SK-N-MC (cell line): ENCODE measurements at regions not wholly inside any gene's neighbourhood (a gene's known extent, or its start where the extent isn't known, plus 50 kb on each side); places are given as distances from the start of the nearest gene placed in this dataset.

Source experiments
- DNase-seq: peaks from one replicate; pipeline ENCODE4 v3.0.0-alpha.2; 2011; ENCODE audit warnings: low read depth, low spot score
- H3K27ac ChIP-seq: fragments of 200-600 bp; sonication (generic); 2 replicates; pipeline ENCODE4 v1.5.1; 2016; ENCODE audit warnings: mixed run types
- H3K36me3 ChIP-seq: fragments of 200-600 bp; sonication (generic); 2 replicates; pipeline ENCODE4 v1.6.1; 2017; ENCODE audit warnings: antibody characterized with exemption, low read length, mixed read lengths; ENCODE audit not compliant: insufficient read depth
- H3K4me3 ChIP-seq: fragments of 200-600 bp; sonication (generic); 2 replicates; pipeline ENCODE4 v1.5.1; 2016
- H3K9ac ChIP-seq: fragments of 200-600 bp; sonication (generic); 2 replicates; pipeline ENCODE4 v1.8.0; 2017; ENCODE audit warnings: mixed run types, mixed read lengths; ENCODE audit not compliant: insufficient read length
- H3K9me3 ChIP-seq: fragments of 200-600 bp; sonication (generic); 2 replicates; pipeline ENCODE4 v1.6.1; 2017; ENCODE audit warnings: low read depth, mild to moderate bottlenecking, antibody characterized with exemption, low read length, moderate library complexity, mixed read lengths
- EZH2 ChIP-seq: fragments of 200-600 bp; sonication (generic); IDR thresholded peaks from one replicate; pipeline ENCODE4 v1.6.1; 2017; ENCODE audit warnings: antibody characterized with exemption
- FOXP2 ChIP-seq: optimal IDR thresholded peaks from 2 replicates; pipeline ENCODE3; 2011; ENCODE audit warnings: mild to moderate bottlenecking, moderate library complexity; ENCODE audit not compliant: insufficient read depth; ENCODE audit errors: extremely low read length, control extremely low read depth
- POLR2AphosphoS5 ChIP-seq: IDR thresholded peaks from 2 replicates; pipeline ENCODE4 v1.6.1; 2012; ENCODE audit warnings: mild to moderate bottlenecking, low read depth, low read length, borderline replicate concordance

DNA sequence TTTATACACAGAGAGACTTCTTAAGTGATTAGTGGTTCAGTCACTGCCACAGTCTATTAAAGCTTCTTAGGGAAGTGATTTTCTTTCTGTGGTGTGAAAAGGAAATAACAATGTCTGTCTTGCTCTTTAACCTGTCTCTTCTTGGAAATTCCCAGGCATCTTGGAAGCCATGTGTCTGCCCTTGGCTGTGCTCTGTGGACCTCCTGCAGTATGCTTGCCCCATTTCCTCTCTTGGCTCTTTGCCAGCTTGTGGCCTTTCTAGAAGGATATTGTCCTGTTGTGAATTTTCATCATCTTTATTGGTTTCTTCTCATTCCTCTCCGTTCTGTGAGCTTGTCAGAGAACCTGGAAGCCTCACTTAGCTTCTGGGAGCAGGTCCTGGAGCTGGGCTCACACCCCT, 338.4 kb upstream of the C2CD4B start:
- Histone ChIP-seq H3K36me3 (no peaks in the 10 kb centered on the region), H3K4me3 (no peak overlapping the region), H3K27ac (peak overlapping the region; percentile 35; the same call in 1 of the 2 replicates), H3K9me3 (no peaks in the 10 kb centered on the region), H3K9ac (no peak overlapping the region)
- TF ChIP-seq POLR2AphosphoS5 (no peak), EZH2 (no peak), FOXP2 (no peak)
- DNase-seq = peak; percentile 35

GRCh38 chr15:62505762-62506161, 340.7 kb upstream of the C2CD4B start:
- no peak overlapping the region for H3K9ac ChIP-seq
- TF ChIP-seq FOXP2 = no peak
- TF ChIP-seq EZH2 = no peak
- TF ChIP-seq POLR2AphosphoS5 = no peak
- no peaks in the 10 kb centered on the region for H3K36me3 ChIP-seq
- H3K9me3 ChIP-seq = no peaks in the 10 kb centered on the region
- no peak for DNase-seq
- peak overlapping the region; percentile 62; the same call in 1 of the 2 replicates for H3K27ac ChIP-seq
- H3K4me3 ChIP-seq = no peak overlapping the region

- peak; percentile 20 for DNase-seq
- Histone ChIP-seq H3K27ac (peak overlapping the region; percentile 62; the same call in 1 of the 2 replicates), H3K9ac (no peak overlapping the region), H3K4me3 (peak overlapping the region; percentile 41), H3K9me3 (no peaks in the 10 kb centered on the region), H3K36me3 (no peaks in the 10 kb centered on the region)
- no peak for TF ChIP-seq FOXP2
- no peak for TF ChIP-seq EZH2
- TF ChIP-seq POLR2AphosphoS5 = no peak; the same call in 1 of the 2 replicates
These were observed 341.2 kb upstream of the C2CD4B start for GRCh38 chr15:62506217-62506805.

DNA sequence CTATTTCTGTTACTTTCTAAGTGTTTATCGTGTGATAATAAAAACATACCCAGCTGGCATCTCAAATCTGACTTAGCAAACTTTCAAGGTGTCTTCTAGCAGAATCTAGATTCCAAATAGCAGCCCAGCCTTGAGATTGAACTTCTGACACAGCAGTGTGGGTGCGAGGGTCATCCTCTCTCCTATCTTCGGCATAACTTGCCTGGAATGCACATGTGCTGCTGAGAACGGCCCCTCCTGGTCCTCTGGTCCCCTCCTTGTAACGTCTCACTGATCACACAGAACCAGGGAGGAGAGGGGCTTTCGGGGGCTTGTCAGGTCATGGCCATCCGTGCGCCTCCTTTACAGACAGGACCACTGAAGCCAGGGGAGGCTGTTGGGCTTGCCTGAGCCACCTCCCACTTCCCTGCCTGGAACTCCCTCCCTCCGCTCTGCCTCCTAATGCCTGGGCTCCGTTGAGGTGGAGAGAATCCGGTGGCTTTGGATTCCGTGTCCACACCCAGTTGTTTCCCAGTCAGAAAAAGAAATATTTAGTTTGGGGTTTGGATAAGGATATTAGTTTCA, 344.4 kb upstream of the C2CD4B start:
- H3K9me3 ChIP-seq = no peaks in the 10 kb centered on the region
- no peak overlapping the region for H3K4me3 ChIP-seq
- DNase-seq = no peak
- TF ChIP-seq FOXP2 (no peak), EZH2 (no peak), POLR2AphosphoS5 (no peak)
- no peak overlapping the region for H3K27ac ChIP-seq
- H3K9ac ChIP-seq = no peak overlapping the region
- H3K36me3 ChIP-seq = no peaks in the 10 kb centered on the region

GRCh38 chr15:62510791-62511190, 345.7 kb upstream of the C2CD4B start:
- no peaks in the 10 kb centered on the region for H3K9me3 ChIP-seq
- TF ChIP-seq POLR2AphosphoS5 = no peak
- no peak for TF ChIP-seq FOXP2
- TF ChIP-seq EZH2 = no peak
- H3K27ac ChIP-seq = no peak overlapping the region
- no peak overlapping the region for H3K9ac ChIP-seq
- H3K36me3 ChIP-seq = no peaks in the 10 kb centered on the region
- no peak for DNase-seq
- no peak overlapping the region for H3K4me3 ChIP-seq

DNA sequence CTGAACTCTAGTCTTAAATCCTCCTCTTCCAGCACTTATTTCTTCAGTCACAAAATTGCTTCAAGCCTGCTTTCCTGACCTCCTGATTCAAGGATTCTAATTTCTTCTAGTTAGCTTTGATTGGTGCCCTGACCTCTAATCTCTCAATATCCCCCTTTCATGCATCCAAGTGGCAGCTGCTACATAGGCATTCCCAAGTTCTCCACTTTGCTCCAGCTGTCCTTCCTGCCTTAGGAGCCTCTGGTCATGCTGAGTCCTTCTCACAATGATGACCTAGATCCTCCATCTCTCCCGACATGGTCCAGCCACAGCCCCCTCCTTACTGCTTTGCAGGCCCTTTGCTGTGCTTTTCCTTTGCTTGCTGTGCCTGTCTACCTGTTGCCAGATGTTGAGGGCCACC, 347.8 kb upstream of the C2CD4B start:
- H3K27ac ChIP-seq = no peak overlapping the region
- no peaks in the 10 kb centered on the region for H3K9me3 ChIP-seq
- no peak overlapping the region for H3K4me3 ChIP-seq
- no peak overlapping the region for H3K9ac ChIP-seq
- DNase-seq = no peak
- no peak for TF ChIP-seq EZH2
- no peak for TF ChIP-seq POLR2AphosphoS5
- TF ChIP-seq FOXP2 = no peak
- no peaks in the 10 kb centered on the region for H3K36me3 ChIP-seq

DNA sequence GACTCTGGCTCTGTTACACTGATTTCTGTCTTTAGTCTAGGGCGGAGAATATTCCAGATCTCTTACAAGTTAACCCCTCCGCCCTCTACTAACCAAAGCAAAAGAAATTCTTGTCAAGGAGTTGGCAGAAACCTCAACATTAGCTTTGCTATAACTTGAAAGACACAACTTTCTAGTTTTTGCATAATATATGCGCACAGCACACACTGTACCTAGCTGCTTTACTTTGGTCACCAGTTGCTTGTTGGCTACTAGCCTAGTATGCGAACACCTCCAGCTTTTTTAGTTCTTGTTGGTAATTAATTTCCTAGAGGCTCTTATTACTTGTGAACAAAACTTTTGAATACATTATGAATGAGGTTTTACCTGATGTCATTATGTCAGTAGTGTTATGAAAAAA, 348.8 kb upstream of the C2CD4B start:
- Histone ChIP-seq H3K9me3 (no peaks in the 10 kb centered on the region), H3K36me3 (no peaks in the 10 kb centered on the region), H3K27ac (no peak overlapping the region), H3K9ac (no peak overlapping the region), H3K4me3 (no peak overlapping the region)
- DNase-seq = no peak
- TF ChIP-seq FOXP2 = no peak
- TF ChIP-seq POLR2AphosphoS5 = no peak
- TF ChIP-seq EZH2 = no peak

- Histone ChIP-seq H3K9ac (no peak overlapping the region), H3K4me3 (no peak overlapping the region), H3K27ac (no peak overlapping the region), H3K9me3 (no peaks in the 10 kb centered on the region), H3K36me3 (no peaks in the 10 kb centered on the region)
- no peak for DNase-seq
- TF ChIP-seq POLR2AphosphoS5 (no peak), EZH2 (no peak)
These were observed 350.8 kb upstream of the C2CD4B start for GRCh38 chr15:62515696-62516395.
